Neural progenitor cell (in vitro differentiated cells): ENCODE measurements at regions not wholly inside any gene's neighbourhood (a gene's known extent, or its start where the extent isn't known, plus 50 kb on each side); places are given as distances from the start of the nearest gene placed in this dataset.

Experiments used
- DNase-seq: peaks from one replicate; pipeline ENCODE4 v3.0.0-alpha.2; 2016; ENCODE audit warnings: low spot score
- H2AFZ ChIP-seq: fragments of 200-600 bp; sonication (generic); replicated peaks from 2 replicates; pipeline ENCODE4 v1.6.1; 2016; ENCODE audit warnings: antibody characterized with exemption
- H3F3A ChIP-seq: fragments of 200-600 bp; sonication (generic); 2 replicates; pipeline ENCODE4 v1.6.1; 2016; ENCODE audit warnings: antibody characterized with exemption, low read depth
- H3K27ac ChIP-seq: fragments of 200-600 bp; sonication (generic); 2 replicates; pipeline ENCODE4 v1.5.1; 2016; ENCODE audit warnings: mild to moderate bottlenecking
- H3K27me3 ChIP-seq: fragments of 200-600 bp; sonication (generic); 2 replicates; pipeline ENCODE4 v1.6.1; 2016; ENCODE audit warnings: mild to moderate bottlenecking, moderate library complexity
- H3K36me3 ChIP-seq: fragments of 200-600 bp; sonication (generic); 2 replicates; pipeline ENCODE4 v1.5.1; 2016
- H3K4me1 ChIP-seq: fragments of 200-600 bp; sonication (generic); 2 replicates; pipeline ENCODE4 v1.6.1; 2016; ENCODE audit warnings: mixed run types
- H3K4me2 ChIP-seq: fragments of 200-600 bp; sonication (generic); 2 replicates; pipeline ENCODE4 v1.6.1; 2016
- H3K4me3 ChIP-seq: fragments of 200-600 bp; sonication (generic); 2 replicates; pipeline ENCODE4 v1.5.1; 2016
- H3K79me2 ChIP-seq: fragments of 200-600 bp; sonication (generic); 2 replicates; pipeline ENCODE4 v1.6.1; 2016; ENCODE audit warnings: low read depth
- H3K9ac ChIP-seq: fragments of 200-600 bp; sonication (generic); 2 replicates; pipeline ENCODE4 v1.6.1; 2016
- H3K9me3 ChIP-seq: fragments of 200-600 bp; sonication (generic); 2 replicates; pipeline ENCODE4 v1.5.1; 2016; ENCODE audit warnings: low read depth
- H4K20me1 ChIP-seq: fragments of 200-600 bp; sonication (generic); 2 replicates; pipeline ENCODE4 v1.6.1; 2016; ENCODE audit warnings: low read depth
- H3K27ac Mint-ChIP-seq: 3 replicates; pipeline ENCODE4 v1.8.0; 2021; ENCODE audit warnings: mixed read lengths
- H3K27me3 Mint-ChIP-seq: 2 replicates; pipeline ENCODE4 v1.8.0; 2022; ENCODE audit warnings: low read depth, mild to moderate bottlenecking, inconsistent platforms, moderate library complexity, mixed read lengths; ENCODE audit not compliant: insufficient read depth
- H3K36me3 Mint-ChIP-seq: 3 replicates; pipeline ENCODE4 v1.8.0; 2021; ENCODE audit warnings: mixed read lengths
- H3K4me1 Mint-ChIP-seq: 3 replicates; pipeline ENCODE4 v1.8.0; 2021; ENCODE audit warnings: mixed read lengths
- H3K4me3 Mint-ChIP-seq: 3 replicates; pipeline ENCODE4 v1.8.0; 2021; ENCODE audit warnings: mild to moderate bottlenecking, moderate library complexity, mixed read lengths
- H3K9me3 Mint-ChIP-seq: 3 replicates; pipeline ENCODE4 v1.8.0; 2020; ENCODE audit warnings: mixed read lengths
- EZH2 ChIP-seq: fragments of 200-600 bp; sonication (generic); IDR thresholded peaks from 2 replicates; pipeline ENCODE4 v1.6.1; 2017; ENCODE audit warnings: antibody characterized with exemption, mild to moderate bottlenecking, moderate library complexity
- EZH2phosphoT487 ChIP-seq: fragments of 200-600 bp; sonication (generic); IDR thresholded peaks from 2 replicates; pipeline ENCODE4 v1.6.1; 2017; ENCODE audit warnings: antibody characterized with exemption
- TF ChIP-seq, protein P1 (sequence below): fragments of 200-600 bp; sonication (generic); IDR thresholded peaks from 2 replicates; pipeline ENCODE4 v1.5.1; 2017; ENCODE audit warnings: antibody characterized with exemption, mild to moderate bottlenecking

DNA sequence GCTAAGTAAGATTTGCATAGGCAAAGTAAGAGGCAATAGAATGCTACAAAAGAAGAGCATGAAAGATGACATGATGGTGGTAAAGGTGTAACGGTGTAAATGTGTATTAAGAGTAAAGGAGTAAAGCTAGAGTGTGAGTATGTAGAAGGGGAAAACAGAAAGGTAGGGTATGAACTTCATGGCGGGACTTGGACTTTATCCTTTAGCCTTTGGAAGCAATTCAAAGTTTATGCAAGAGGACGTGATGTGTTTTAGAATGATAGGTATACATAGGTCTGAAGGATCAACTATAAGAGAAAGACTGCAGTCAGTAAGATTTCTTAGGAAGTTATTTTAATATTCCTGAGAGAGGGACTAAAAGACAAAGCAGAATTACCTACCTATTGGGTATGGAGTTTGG lies 358.0 kb upstream of the FAT3 start:
- no peak overlapping the region for H2AFZ ChIP-seq
- no peak overlapping the region for H3K9ac ChIP-seq
- H3K27ac Mint-ChIP-seq = no peak overlapping the region
- peaks cover 18% of the 10 kb centered on the region for H3K4me1 ChIP-seq
- H3K4me3 ChIP-seq = no peak overlapping the region
- DNase-seq = no peak
- no peaks in the 10 kb centered on the region for H3K27me3 Mint-ChIP-seq
- TF ChIP-seq EZH2phosphoT487 (no peak), EZH2 (no peak)
- TF ChIP-seq, protein P1, sequence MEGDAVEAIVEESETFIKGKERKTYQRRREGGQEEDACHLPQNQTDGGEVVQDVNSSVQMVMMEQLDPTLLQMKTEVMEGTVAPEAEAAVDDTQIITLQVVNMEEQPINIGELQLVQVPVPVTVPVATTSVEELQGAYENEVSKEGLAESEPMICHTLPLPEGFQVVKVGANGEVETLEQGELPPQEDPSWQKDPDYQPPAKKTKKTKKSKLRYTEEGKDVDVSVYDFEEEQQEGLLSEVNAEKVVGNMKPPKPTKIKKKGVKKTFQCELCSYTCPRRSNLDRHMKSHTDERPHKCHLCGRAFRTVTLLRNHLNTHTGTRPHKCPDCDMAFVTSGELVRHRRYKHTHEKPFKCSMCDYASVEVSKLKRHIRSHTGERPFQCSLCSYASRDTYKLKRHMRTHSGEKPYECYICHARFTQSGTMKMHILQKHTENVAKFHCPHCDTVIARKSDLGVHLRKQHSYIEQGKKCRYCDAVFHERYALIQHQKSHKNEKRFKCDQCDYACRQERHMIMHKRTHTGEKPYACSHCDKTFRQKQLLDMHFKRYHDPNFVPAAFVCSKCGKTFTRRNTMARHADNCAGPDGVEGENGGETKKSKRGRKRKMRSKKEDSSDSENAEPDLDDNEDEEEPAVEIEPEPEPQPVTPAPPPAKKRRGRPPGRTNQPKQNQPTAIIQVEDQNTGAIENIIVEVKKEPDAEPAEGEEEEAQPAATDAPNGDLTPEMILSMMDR = no peak
- H3K4me3 Mint-ChIP-seq = no peak overlapping the region
- H3K4me2 ChIP-seq = no peak overlapping the region
- no peaks in the 10 kb centered on the region for H3K9me3 Mint-ChIP-seq
- H3K4me1 Mint-ChIP-seq = peaks cover 26% of the 10 kb centered on the region
- H3K27ac ChIP-seq = no peak overlapping the region
- no peaks in the 10 kb centered on the region for H4K20me1 ChIP-seq
- H3K79me2 ChIP-seq = no peaks in the 10 kb centered on the region
- H3F3A ChIP-seq = no peaks in the 10 kb centered on the region
- H3K27me3 ChIP-seq = no peaks in the 10 kb centered on the region
- no peaks in the 10 kb centered on the region for H3K9me3 ChIP-seq
- no peaks in the 10 kb centered on the region for H3K36me3 Mint-ChIP-seq
- H3K36me3 ChIP-seq = no peaks in the 10 kb centered on the region

DNA sequence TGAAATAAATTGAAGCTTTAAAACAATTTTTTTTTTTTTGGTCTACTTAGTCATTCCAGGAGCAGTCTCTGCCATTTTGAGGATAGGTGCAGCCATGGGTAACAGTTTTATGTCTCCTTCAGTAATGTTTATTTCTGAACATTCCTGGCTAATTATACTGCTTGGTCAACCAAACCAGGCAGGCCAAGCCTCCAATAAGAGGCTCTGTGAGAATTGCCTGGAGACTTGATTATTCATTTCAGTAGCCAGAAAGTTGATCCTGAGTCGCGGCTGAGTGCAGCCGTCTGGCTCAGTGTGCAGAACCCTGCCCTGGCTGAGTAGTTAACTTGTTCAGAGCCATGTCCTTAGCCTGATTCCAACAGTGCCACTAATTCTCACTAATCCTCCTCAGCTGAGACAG lies 364.0 kb upstream of the FAT3 start:
- H3K27ac ChIP-seq = no peak overlapping the region
- peaks cover 2% of the 10 kb centered on the region for H3K27me3 Mint-ChIP-seq
- H3K27ac Mint-ChIP-seq = no peak overlapping the region
- H3K79me2 ChIP-seq = no peaks in the 10 kb centered on the region
- H3K4me1 ChIP-seq = no peaks in the 10 kb centered on the region
- no peaks in the 10 kb centered on the region for H3K9me3 Mint-ChIP-seq
- no peak overlapping the region for H3K4me2 ChIP-seq
- no peaks in the 10 kb centered on the region for H3K9me3 ChIP-seq
- H3K4me3 Mint-ChIP-seq = no peak overlapping the region
- TF ChIP-seq, protein P1 = no peak
- no peak for TF ChIP-seq EZH2
- no peak for TF ChIP-seq EZH2phosphoT487
- H3K4me1 Mint-ChIP-seq = no peaks in the 10 kb centered on the region
- no peaks in the 10 kb centered on the region for H3K36me3 Mint-ChIP-seq
- H3K27me3 ChIP-seq = no peaks in the 10 kb centered on the region
- H2AFZ ChIP-seq = no peak overlapping the region
- no peaks in the 10 kb centered on the region for H4K20me1 ChIP-seq
- no peak overlapping the region for H3K4me3 ChIP-seq
- H3K36me3 ChIP-seq = no peaks in the 10 kb centered on the region
- no peak for DNase-seq
- no peaks in the 10 kb centered on the region for H3F3A ChIP-seq
- no peak overlapping the region for H3K9ac ChIP-seq

DNA sequence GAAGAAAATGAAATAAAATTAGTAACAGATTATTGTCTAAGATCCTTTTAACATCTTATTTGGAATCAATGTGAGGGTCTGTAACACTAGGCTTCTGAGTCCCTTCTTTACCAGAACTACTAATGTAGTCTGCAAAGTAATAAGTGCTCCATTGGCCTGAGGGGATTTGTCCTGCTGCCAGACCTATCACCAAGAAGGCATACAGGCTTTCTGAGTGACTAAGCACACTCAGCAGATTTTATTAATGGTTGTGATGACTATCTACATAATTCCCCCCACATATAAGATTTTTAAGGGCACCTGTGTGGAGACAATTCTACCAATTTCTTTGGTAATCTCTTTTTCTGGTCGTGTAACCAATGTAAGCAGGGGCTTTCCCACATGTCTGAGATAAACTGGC lies 365.0 kb upstream of the FAT3 start:
- Histone ChIP-seq H3K79me2 (no peaks in the 10 kb centered on the region), H3K9me3 (no peaks in the 10 kb centered on the region), H3K4me2 (no peak overlapping the region), H3K4me1 (no peaks in the 10 kb centered on the region), H3K27ac (no peak overlapping the region), H3K27me3 (no peaks in the 10 kb centered on the region), H3K36me3 (no peaks in the 10 kb centered on the region), H3K4me3 (no peak overlapping the region), H3F3A (no peaks in the 10 kb centered on the region), H4K20me1 (no peaks in the 10 kb centered on the region), H3K9ac (no peak overlapping the region), H2AFZ (no peak overlapping the region)
- Mint-ChIP-seq H3K4me1 (no peaks in the 10 kb centered on the region), H3K4me3 (no peak overlapping the region), H3K9me3 (no peaks in the 10 kb centered on the region), H3K36me3 (no peaks in the 10 kb centered on the region), H3K27me3 (peaks cover 2% of the 10 kb centered on the region), H3K27ac (no peak overlapping the region)
- DNase-seq = no peak
- no peak for TF ChIP-seq EZH2
- TF ChIP-seq, protein P1 = no peak
- no peak for TF ChIP-seq EZH2phosphoT487

DNA sequence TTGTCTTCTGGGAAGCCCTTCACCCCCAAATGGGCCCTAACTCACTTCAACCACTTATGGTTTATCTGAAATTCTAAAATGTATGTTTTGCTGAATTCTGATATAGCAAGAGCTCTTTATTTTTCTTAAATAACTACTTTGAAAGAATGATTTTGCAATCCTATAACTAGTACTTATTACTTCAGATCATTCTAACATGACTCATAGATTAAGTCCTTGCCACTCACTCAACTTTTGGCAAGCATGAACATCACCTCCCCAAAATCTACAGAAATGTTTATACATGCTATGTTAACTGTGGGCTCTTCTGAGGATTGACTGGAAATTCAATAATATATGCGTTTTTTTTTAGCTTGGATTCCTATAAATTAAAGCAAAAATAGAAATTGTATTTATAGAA lies 367.4 kb upstream of the FAT3 start:
- no peak for TF ChIP-seq EZH2
- TF ChIP-seq EZH2phosphoT487 = no peak
- TF ChIP-seq, protein P1 = no peak
- Mint-ChIP-seq H3K9me3 (no peaks in the 10 kb centered on the region), H3K27ac (no peak overlapping the region), H3K36me3 (no peaks in the 10 kb centered on the region), H3K4me1 (no peaks in the 10 kb centered on the region), H3K4me3 (no peak overlapping the region), H3K27me3 (peaks cover 2% of the 10 kb centered on the region)
- Histone ChIP-seq H3K4me1 (no peaks in the 10 kb centered on the region), H3K79me2 (no peaks in the 10 kb centered on the region), H3K4me3 (no peak overlapping the region), H3F3A (no peaks in the 10 kb centered on the region), H4K20me1 (no peaks in the 10 kb centered on the region), H3K9ac (no peak overlapping the region), H3K27ac (no peak overlapping the region), H3K36me3 (no peaks in the 10 kb centered on the region), H2AFZ (no peak overlapping the region), H3K9me3 (no peaks in the 10 kb centered on the region), H3K4me2 (no peak overlapping the region), H3K27me3 (no peaks in the 10 kb centered on the region)
- no peak for DNase-seq
